ENCODE measurements at regions not wholly inside any gene's neighbourhood (a gene's known extent, or its start where the extent isn't known, plus 50 kb on each side); places are given as distances from the start of the nearest gene placed in this dataset.

DNA sequence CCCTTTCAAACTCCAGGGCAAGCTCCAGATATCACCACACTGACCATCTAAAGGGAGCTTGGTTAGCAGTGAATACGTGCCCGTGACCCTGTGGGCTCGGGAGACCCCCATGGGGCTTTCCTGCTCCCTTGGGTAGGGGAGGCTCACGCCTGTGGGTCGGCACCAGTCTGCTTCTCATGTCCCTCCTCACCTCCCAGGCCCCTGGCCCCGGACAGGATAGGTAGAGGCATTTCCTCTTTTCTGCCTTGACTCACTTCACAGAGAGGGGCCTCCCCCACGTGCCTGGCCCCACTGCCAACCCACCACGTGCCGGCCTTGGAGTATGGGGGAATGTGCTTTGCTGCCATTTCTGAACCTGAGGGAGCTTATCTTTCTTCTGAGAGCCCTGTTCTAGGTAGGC is 131.3 kb upstream of the FAM20C start:
- TF ChIP-seq, protein P1, sequence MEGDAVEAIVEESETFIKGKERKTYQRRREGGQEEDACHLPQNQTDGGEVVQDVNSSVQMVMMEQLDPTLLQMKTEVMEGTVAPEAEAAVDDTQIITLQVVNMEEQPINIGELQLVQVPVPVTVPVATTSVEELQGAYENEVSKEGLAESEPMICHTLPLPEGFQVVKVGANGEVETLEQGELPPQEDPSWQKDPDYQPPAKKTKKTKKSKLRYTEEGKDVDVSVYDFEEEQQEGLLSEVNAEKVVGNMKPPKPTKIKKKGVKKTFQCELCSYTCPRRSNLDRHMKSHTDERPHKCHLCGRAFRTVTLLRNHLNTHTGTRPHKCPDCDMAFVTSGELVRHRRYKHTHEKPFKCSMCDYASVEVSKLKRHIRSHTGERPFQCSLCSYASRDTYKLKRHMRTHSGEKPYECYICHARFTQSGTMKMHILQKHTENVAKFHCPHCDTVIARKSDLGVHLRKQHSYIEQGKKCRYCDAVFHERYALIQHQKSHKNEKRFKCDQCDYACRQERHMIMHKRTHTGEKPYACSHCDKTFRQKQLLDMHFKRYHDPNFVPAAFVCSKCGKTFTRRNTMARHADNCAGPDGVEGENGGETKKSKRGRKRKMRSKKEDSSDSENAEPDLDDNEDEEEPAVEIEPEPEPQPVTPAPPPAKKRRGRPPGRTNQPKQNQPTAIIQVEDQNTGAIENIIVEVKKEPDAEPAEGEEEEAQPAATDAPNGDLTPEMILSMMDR (IDR thresholded peaks at IDR 0.05), result no peak
- WGBS (ENCODE audit: insufficient coverage), result no CpG with 5 or more reads among the region's 9 CpGs
- Mint-ChIP-seq H3K9me3 (no peaks in the 10 kb centered on the region), H3K27me3 (ENCODE audit: low read depth in 3 of 3) (peaks cover 1 to 7% (median 6%) of the 10 kb centered on the region in 3 donors), H3K4me1 (peaks cover 37% of the 10 kb centered on the region), H3K27ac (peak overlapping the region in 1 of 7 donors; percentile 57), H3K36me3 (no peaks in the 10 kb centered on the region), H3K4me3 (no peak overlapping the region)
- H3K36me3 ChIP-seq (replicated peaks in 1 of 2; ENCODE audit: control insufficient read depth in 1 of 2, insufficient read depth in 2 of 2, low read length in 2 of 2), result no peaks in the 10 kb centered on the region
- DNase-seq, result peak; percentile 23 to 62 (median 37)
- H3K4me1 ChIP-seq (ENCODE audit: control insufficient read depth in 1 of 2, insufficient read depth in 2 of 2, low read length in 2 of 2), result peaks cover 32 to 34% of the 10 kb centered on the region in 2 donors
- no peak overlapping the region for H3K9ac ChIP-seq (ENCODE audit: insufficient read depth, low read length, poor library complexity, severe bottlenecking)
- H2AFZ ChIP-seq (ENCODE audit: insufficient read depth, low read depth, low read length, poor library complexity, severe bottlenecking), result no peak overlapping the region
- H3K27ac ChIP-seq (ENCODE audit: low read depth in 1 of 2, low read length in 2 of 2), result no peak overlapping the region
- H3K79me2 ChIP-seq (ENCODE audit: insufficient read depth, low read length), result no peaks in the 10 kb centered on the region
- no peaks in the 10 kb centered on the region for H3K27me3 ChIP-seq (ENCODE audit: control insufficient read depth in 2 of 2, insufficient read depth in 2 of 2, low read length in 2 of 2)
- no peak overlapping the region for H3K4me2 ChIP-seq (replicated peaks; ENCODE audit: extremely low read depth, low read length, poor library complexity, severe bottlenecking)
- H4K20me1 ChIP-seq (ENCODE audit: insufficient read depth, low read length), result no peaks in the 10 kb centered on the region
- no peaks in the 10 kb centered on the region for H3K9me3 ChIP-seq (replicated peaks in 1 of 2; ENCODE audit: control insufficient read depth in 1 of 2, insufficient read depth in 1 of 2, low read length in 2 of 2)
- intact Hi-C loops (cut with micrococcal nuclease), result no loop called here
- no peak overlapping the region for H3K4me3 ChIP-seq (replicated peaks in 1 of 3; ENCODE audit: low read depth in 2 of 3, low read length in 3 of 3)

DNA sequence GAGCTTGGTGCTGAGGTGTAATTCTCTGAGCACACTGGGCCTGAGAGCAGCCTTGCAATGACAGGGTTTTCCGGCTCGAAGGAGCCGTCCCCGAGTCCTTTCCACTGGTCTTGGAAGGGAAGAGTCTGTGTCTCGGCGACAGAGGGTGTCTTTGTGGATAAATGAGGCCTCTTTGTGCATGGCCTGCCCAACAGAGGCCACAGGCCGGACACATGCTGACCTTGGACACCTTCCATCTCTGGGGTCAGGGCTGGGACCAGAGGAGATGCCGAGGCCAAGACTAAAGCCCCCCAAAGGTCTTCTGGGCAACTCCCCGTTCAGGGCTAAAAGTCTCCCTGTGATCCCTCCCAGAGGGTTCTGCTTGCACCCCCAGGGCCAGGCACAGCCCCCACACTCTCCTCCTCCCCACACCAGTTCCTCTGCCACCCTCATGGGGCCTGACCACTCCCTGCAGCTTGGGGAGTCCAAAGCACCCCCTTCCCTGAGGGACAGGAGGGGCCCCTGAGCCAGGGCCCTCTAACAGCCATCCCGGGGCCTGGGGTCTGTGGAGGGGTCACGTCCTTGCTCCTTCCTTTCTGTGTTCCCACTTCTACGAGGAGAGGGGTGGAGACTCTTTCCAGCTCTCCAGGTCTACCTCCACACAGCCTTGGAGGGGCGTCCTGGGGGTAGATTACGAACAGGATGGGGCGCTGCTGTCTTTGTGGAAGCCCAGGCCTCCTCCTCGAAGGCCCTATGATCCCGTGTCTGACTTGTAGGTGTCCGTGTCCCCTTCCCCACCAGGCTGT is 130.6 kb upstream of the FAM20C start:
- WGBS (ENCODE audit: insufficient coverage), result 100% methylated on average over 14 of the region's 18 CpGs
- intact Hi-C loops (cut with micrococcal nuclease), result no loop called here
- peaks cover 37% of the 10 kb centered on the region for H3K4me1 Mint-ChIP-seq
- no peak overlapping the region for H3K4me3 Mint-ChIP-seq
- H3K4me1 ChIP-seq (ENCODE audit: control insufficient read depth in 1 of 2, insufficient read depth in 2 of 2, low read length in 2 of 2), result peaks cover 32 to 37% of the 10 kb centered on the region in 2 donors
- no peak overlapping the region for H3K27ac ChIP-seq (ENCODE audit: low read depth in 1 of 2, low read length in 2 of 2)
- H3K4me3 ChIP-seq (replicated peaks in 1 of 3; ENCODE audit: low read depth in 2 of 3, low read length in 3 of 3), result no peak overlapping the region
- H3K27me3 Mint-ChIP-seq (ENCODE audit: low read depth in 3 of 3), result peaks cover 6 to 10% (median 8%) of the 10 kb centered on the region in 3 donors
- H2AFZ ChIP-seq (ENCODE audit: insufficient read depth, low read depth, low read length, poor library complexity, severe bottlenecking), result no peak overlapping the region
- no peak overlapping the region for H3K4me2 ChIP-seq (replicated peaks; ENCODE audit: extremely low read depth, low read length, poor library complexity, severe bottlenecking)
- no peaks in the 10 kb centered on the region for H3K79me2 ChIP-seq (ENCODE audit: insufficient read depth, low read length)
- no peaks in the 10 kb centered on the region for H3K36me3 Mint-ChIP-seq
- no peaks in the 10 kb centered on the region for H3K36me3 ChIP-seq (replicated peaks in 1 of 2; ENCODE audit: control insufficient read depth in 1 of 2, insufficient read depth in 2 of 2, low read length in 2 of 2)
- TF ChIP-seq, protein P1 (IDR thresholded peaks at IDR 0.05), result no peak
- no peaks in the 10 kb centered on the region for H3K9me3 Mint-ChIP-seq
- H4K20me1 ChIP-seq (ENCODE audit: insufficient read depth, low read length), result no peaks in the 10 kb centered on the region
- peak overlapping the region in 1 of 7 donors; percentile 57 for H3K27ac Mint-ChIP-seq
- no peak overlapping the region for H3K9ac ChIP-seq (ENCODE audit: insufficient read depth, low read length, poor library complexity, severe bottlenecking)
- no peaks in the 10 kb centered on the region for H3K27me3 ChIP-seq (ENCODE audit: control insufficient read depth in 2 of 2, insufficient read depth in 2 of 2, low read length in 2 of 2)
- DNase-seq, result no peak
- H3K9me3 ChIP-seq (replicated peaks in 1 of 2; ENCODE audit: control insufficient read depth in 1 of 2, insufficient read depth in 1 of 2, low read length in 2 of 2), result no peaks in the 10 kb centered on the region

Data from CD14-positive monocyte (primary cell).